Stimulated activated CD4-positive, alpha-beta T cell treated with anti-CD3 and anti-CD28 coated beads, Interleukin-1b, Interleukin-23, amount 100 ng/mL, for 24 hours (primary cell): ENCODE measurements at regions not wholly inside any gene's neighbourhood (a gene's known extent, or its start where the extent isn't known, plus 50 kb on each side); places are given as distances from the start of the nearest gene placed in this dataset.
"Not testable (repeated sequence)": the region's sequence is repeated elsewhere in the genome, so short reads cannot be mapped to it uniquely, and the experiment has no call there.

Experiments
- DNase-seq, 4 experiments: peaks; one replicate each; pipeline ENCODE4 v3.0.0-alpha.2; 2020; ENCODE audit warnings: low read depth in 4 of 4, low spot score in 1 of 4

DNA sequence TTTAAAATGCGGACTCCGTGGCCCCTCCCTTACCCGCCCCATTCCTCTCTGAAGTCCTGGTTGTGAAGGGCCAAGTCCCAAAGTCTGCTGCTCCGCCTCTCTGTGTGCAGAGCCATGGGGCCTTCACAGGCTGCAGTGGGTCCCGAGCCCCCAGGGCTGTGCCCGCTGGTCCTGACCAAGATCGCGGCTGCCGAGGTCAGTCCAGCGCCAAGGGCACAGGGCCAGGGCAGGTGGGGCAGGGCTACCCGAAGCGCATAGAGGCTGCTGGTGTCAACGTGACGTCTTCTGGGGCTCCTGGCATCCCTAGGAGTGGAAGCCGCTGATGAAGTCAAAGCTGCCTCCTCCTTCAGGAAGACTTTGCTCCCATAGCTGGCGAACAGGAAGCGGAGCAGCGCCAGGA lies 858.8 kb downstream of the TUBA3C start:
- not testable (repeated sequence) for DNase-seq

- DNase-seq: not testable (repeated sequence)
Observed at GRCh38 chr13:18319653-18320052, 862.0 kb downstream of the TUBA3C start.

DNA sequence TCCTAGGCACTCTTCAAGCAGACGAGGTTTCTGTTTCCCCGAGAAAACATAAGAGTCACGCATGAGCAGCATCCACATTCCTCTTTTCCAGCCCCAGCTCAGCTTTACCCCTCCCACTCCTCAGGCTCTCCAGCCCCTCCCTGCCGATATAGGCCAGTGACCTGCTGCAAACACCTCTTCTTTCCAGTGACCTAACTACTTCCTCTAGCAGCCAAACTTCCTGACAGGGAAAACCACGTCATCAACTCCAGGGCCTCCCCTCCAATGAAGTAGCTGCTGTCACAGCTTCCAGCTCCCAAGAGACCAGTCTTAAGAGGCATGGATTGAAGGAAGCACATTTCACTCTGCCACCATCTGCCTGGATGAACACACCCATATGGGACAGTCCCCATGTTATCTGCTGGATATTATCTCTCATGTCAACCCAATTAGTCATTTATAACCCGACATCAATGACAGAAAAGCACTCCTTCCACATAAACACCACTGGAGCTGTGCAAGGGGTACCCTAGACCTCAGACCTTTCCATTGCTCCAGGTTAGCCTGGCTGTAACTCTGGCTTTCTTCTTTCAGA lies 878.3 kb downstream of the TUBA3C start:
- not testable (repeated sequence) for DNase-seq

GRCh38 chr13:18300968-18301367 lies 880.7 kb downstream of the TUBA3C start:
- DNase-seq: not testable (repeated sequence)

DNA sequence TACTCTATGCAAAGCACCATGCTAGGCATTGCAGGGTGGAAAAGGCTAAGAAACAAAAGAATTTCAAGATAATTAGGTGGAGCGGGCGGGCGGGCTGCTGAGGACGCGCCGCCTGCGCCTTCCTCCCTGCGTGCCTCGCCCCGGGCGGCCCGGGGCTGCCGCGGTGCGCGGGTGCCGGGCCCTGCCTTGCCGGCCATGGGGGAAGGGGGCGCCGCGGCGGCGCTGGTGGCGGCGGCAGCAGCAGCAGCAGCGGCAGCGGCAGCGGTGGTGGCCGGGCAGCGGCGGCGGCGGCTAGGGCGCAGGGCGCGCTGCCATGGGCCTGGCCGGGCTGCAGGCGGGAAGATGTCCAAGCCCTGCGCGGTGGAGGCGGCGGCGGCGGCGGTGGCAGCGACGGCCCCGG lies 884.3 kb downstream of the TUBA3C start:
- DNase-seq: not testable (repeated sequence)

DNA sequence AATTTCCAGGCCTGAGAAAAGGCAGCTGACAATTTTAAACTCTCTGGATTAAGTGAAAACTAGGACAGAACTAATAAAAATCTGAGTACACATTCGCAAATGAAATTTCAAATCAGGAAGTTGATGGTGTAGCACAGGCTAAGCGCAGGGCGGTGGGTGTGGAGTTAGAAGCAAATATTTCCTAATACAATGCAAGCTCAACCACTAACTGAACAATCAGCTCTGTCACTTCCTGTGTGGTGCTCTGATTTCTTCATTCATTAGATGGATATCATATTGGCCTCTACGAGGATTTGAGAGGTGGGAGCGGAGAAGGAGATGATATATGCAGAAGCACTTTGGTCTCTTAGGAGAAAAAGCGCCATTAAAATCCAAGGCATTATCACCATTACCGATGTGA lies 885.0 kb downstream of the TUBA3C start:
- not testable (repeated sequence) for DNase-seq

GRCh38 chr13:18294311-18294710 lies 887.3 kb downstream of the TUBA3C start:
- not testable (repeated sequence) for DNase-seq

GRCh38 chr13:18286848-18287247 lies 894.8 kb downstream of the TUBA3C start:
- DNase-seq: not testable (repeated sequence)

- not testable (repeated sequence) for DNase-seq
Observed at GRCh38 chr13:18285663-18286062, 896.0 kb downstream of the TUBA3C start.

GRCh38 chr13:18284040-18284439 lies 897.6 kb downstream of the TUBA3C start:
- not testable (repeated sequence) for DNase-seq

DNA sequence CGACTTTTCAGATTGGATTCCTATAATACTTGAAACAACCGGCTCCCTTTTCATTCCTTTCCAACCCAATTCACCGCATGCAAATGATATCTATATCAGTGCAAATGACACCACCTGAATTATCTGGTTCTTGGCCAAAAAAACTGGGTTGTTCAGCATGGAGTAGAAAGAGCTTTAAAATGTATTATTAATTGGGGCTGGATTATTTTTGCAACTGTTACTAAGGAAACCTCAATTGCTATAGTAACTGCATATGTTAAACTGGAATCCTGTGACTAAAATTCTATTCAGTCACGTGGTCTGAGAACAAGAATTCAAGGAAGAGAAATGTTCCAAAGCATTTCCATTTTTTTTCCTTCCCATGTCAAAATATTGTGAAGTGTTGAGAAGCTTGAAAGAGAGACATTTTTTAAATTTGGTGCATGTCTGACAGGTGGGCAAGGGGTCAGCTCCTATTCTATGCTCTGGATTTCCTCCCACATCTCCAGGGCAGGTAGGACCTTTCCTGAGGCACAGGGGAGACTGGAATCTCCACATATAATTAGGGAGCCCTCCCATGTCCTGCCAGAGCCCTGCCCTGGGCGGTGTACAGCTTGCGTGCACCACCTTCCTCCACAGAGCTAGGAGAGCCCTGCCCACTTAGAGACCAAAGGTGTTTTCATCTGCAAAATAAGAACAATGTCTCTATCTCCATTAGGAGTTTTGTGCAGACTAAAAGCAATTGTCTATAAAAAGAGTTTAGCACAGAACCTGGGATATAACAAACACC lies 899.6 kb downstream of the TUBA3C start:
- not testable (repeated sequence) for DNase-seq

GRCh38 chr13:18280904-18281828 lies 900.5 kb downstream of the TUBA3C start:
- DNase-seq: not testable (repeated sequence)

GRCh38 chr13:18279971-18280370 lies 901.7 kb downstream of the TUBA3C start:
- DNase-seq: not testable (repeated sequence)

GRCh38 chr13:18277372-18277771 lies 904.3 kb downstream of the TUBA3C start:
- DNase-seq: not testable (repeated sequence)

DNA sequence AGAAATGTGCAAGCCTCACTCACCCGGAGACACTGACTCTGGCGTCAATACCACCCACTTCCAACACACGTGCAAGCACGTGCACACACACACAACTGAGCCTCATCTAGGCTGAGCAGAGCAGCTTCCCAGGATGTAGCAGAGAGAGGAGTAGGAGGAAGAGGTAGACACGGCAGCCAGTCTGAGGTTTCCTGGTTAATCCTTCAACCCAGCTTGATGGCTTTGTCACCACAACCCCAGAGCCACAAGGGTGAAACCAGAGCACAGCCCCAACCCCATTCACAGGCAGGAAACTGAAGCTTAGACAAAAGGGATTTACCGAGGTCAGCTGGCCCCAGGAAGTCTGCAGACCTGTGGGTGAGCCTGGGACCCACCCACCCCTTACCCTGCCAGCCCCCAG lies 905.3 kb downstream of the TUBA3C start:
- DNase-seq: not testable (repeated sequence)

- not testable (repeated sequence) for DNase-seq
Observed at GRCh38 chr13:18273785-18274514, 907.7 kb downstream of the TUBA3C start.

- not testable (repeated sequence) for DNase-seq
Observed at GRCh38 chr13:18258801-18259419, 922.7 kb downstream of the TUBA3C start.

DNA sequence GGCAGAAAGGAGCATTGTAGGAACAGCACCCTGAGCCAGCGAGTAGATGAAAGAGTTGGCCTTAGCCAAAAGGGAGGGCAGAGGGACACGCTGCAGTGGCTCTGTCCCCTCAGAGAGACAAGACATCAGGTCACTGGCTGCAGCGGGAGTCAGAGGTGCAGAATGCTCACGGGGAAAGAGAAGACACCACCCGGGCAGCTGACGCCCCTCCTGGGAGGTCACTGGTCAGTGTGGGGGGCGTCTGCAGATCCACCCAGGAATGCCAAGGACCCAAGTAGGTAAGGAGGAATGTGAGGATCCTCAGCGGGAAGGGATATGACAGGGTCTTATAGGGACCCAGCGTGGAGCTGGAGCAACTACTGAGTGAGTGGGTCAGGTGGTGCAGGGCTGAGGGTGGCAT lies 923.9 kb downstream of the TUBA3C start:
- DNase-seq: not testable (repeated sequence)

- not testable (repeated sequence) for DNase-seq
Observed at GRCh38 chr13:18252848-18253247, 928.8 kb downstream of the TUBA3C start.

DNA sequence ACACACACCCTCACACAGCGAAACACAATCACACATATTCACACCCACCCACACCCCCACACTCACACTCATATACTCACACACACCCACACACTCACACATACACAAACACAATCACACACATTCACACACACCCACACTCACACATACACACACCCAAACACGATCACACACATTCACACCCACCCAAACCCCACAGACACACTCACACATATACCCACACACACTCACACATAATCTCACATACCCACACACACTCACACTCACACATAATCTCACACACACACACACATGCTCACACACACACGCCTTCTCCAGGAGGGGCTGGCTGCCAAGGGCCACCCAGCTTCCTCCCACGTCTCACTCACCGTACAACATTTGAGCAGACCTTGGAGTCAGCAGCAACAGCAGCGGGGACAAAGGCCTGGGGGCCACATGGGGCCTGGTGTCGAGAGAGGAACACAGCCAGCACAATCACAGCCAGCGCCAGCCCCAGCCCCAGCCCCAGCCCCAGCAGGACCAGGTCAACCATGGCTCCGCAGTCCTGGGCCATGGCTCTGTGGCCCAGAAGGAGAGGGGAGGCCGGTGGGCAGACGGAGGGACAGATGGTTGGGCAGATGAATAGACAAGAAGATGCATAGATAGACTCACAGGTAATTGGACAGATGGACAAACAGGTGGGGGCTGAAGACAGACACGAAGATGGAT lies 932.9 kb downstream of the TUBA3C start:
- DNase-seq: not testable (repeated sequence)
